Activated naive CD4-positive, alpha-beta T cell treated with anti-CD3 and anti-CD28 coated beads, Interleukin-2, amount 50 U/mL, for 72 hours (primary cell): ENCODE measurements at regions not wholly inside any gene's neighbourhood (a gene's known extent, or its start where the extent isn't known, plus 50 kb on each side); places are given as distances from the start of the nearest gene placed in this dataset.

ENCODE experiments used
- ATAC-seq, 2 donors: fragments of 150-1000 bp; cut with Tn5 transposase; 2 replicates each; pipeline ENCODE4 v1.10.0; 2021; ENCODE audit warnings: mild to moderate bottlenecking in 2 of 2, moderate library complexity in 2 of 2
- DNase-seq, 2 donors: peaks; one replicate each; pipeline ENCODE4 v3.0.0; 2021 to 2022; ENCODE audit warnings: low spot score in 2 of 2
- H3K27ac Mint-ChIP-seq, 2 donors: one replicate each; pipeline ENCODE4 v1.8.0; 2022; ENCODE audit warnings: mild to moderate bottlenecking in 2 of 2, mixed read lengths in 2 of 2
- H3K36me3 Mint-ChIP-seq, 2 donors: one replicate each; pipeline ENCODE4 v1.8.0; 2022; ENCODE audit warnings: mixed read lengths in 2 of 2
- H3K9me3 Mint-ChIP-seq, 2 donors: one replicate each; pipeline ENCODE4 v1.8.0; 2022; ENCODE audit warnings: mixed read lengths in 2 of 2

GRCh38 chr4:185914583-185915199, 102.7 kb upstream of the SORBS2 start:
- Mint-ChIP-seq H3K27ac (no peak overlapping the region), H3K36me3 (no peaks in the 10 kb centered on the region), H3K9me3 (no peaks in the 10 kb centered on the region)
- ATAC-seq (no peak), DNase-seq (no peak)

- Mint-ChIP-seq H3K27ac (no peak overlapping the region), H3K9me3 (no peaks in the 10 kb centered on the region), H3K36me3 (no peaks in the 10 kb centered on the region)
- no peak for ATAC-seq
- DNase-seq: no peak
These were observed 103.3 kb upstream of the SORBS2 start for GRCh38 chr4:185915271-185915670.

GRCh38 chr4:185915817-185916216, 103.8 kb upstream of the SORBS2 start:
- no peak overlapping the region for H3K27ac Mint-ChIP-seq
- no peaks in the 10 kb centered on the region for H3K36me3 Mint-ChIP-seq
- no peaks in the 10 kb centered on the region for H3K9me3 Mint-ChIP-seq
- DNase-seq: no peak
- ATAC-seq: no peak

- Mint-ChIP-seq H3K9me3 (no peaks in the 10 kb centered on the region), H3K27ac (no peak overlapping the region), H3K36me3 (no peaks in the 10 kb centered on the region)
- no peak for DNase-seq
- ATAC-seq: no peak
These were observed 104.2 kb upstream of the SORBS2 start for GRCh38 chr4:185916231-185916630.

- no peak for ATAC-seq
- Mint-ChIP-seq H3K36me3 (no peaks in the 10 kb centered on the region), H3K27ac (no peak overlapping the region), H3K9me3 (no peaks in the 10 kb centered on the region)
- DNase-seq: no peak
These were observed 104.7 kb upstream of the SORBS2 start for GRCh38 chr4:185916683-185917082.

GRCh38 chr4:185919107-185919506, 107.1 kb upstream of the SORBS2 start:
- Mint-ChIP-seq H3K36me3 (no peaks in the 10 kb centered on the region), H3K9me3 (peaks cover 4% of the 10 kb centered on the region in 2 donors), H3K27ac (no peak overlapping the region)
- ATAC-seq: no peak
- DNase-seq: no peak

- Mint-ChIP-seq H3K9me3 (peaks cover 7 to 9% of the 10 kb centered on the region in 2 donors), H3K27ac (no peak overlapping the region), H3K36me3 (no peaks in the 10 kb centered on the region)
- no peak for DNase-seq
- ATAC-seq: no peak
These were observed 108.2 kb upstream of the SORBS2 start for GRCh38 chr4:185920171-185920570.

- H3K9me3 Mint-ChIP-seq: peaks cover 9 to 11% of the 10 kb centered on the region in 2 donors
- no peaks in the 10 kb centered on the region for H3K36me3 Mint-ChIP-seq
These were observed 108.8 kb upstream of the SORBS2 start for GRCh38 chr4:185920691-185921260.

GRCh38 chr4:185921583-185922555, 109.9 kb upstream of the SORBS2 start:
- DNase-seq (no peak), ATAC-seq (no peak)
- Mint-ChIP-seq H3K9me3 (peaks cover 9 to 15% of the 10 kb centered on the region in 2 donors), H3K27ac (no peak overlapping the region), H3K36me3 (no peaks in the 10 kb centered on the region)

More at GRCh38 chr4:185920691-185921260, 108.8 kb upstream of the SORBS2 start:
- DNase-seq (no peak), ATAC-seq (no peak)
- H3K27ac Mint-ChIP-seq: no peak overlapping the region

GRCh38 chr4:185924458-185925044, 112.6 kb upstream of the SORBS2 start:
- Mint-ChIP-seq H3K27ac (no peak overlapping the region), H3K36me3 (no peaks in the 10 kb centered on the region), H3K9me3 (peaks cover 9 to 15% of the 10 kb centered on the region in 2 donors)
- ATAC-seq: no peak
- no peak for DNase-seq

- H3K36me3 Mint-ChIP-seq: no peaks in the 10 kb centered on the region
- H3K27ac Mint-ChIP-seq: no peak overlapping the region
- DNase-seq: no peak
- ATAC-seq: no peak
- peaks cover 9 to 15% of the 10 kb centered on the region in 2 donors for H3K9me3 Mint-ChIP-seq
These were observed 113.9 kb upstream of the SORBS2 start for GRCh38 chr4:185925910-185926360.

- Mint-ChIP-seq H3K9me3 (no peaks in the 10 kb centered on the region), H3K27ac (no peak overlapping the region), H3K36me3 (no peaks in the 10 kb centered on the region)
- DNase-seq (no peak), ATAC-seq (no peak)
These were observed 119.4 kb upstream of the SORBS2 start for GRCh38 chr4:185931375-185931774.

- Mint-ChIP-seq H3K36me3 (no peaks in the 10 kb centered on the region), H3K27ac (no peak overlapping the region), H3K9me3 (no peaks in the 10 kb centered on the region)
- ATAC-seq: no peak
- no peak for DNase-seq
These were observed 120.0 kb upstream of the SORBS2 start for GRCh38 chr4:185931986-185932385.

- Mint-ChIP-seq H3K9me3 (no peaks in the 10 kb centered on the region), H3K36me3 (no peaks in the 10 kb centered on the region), H3K27ac (no peak overlapping the region)
These were observed 120.5 kb upstream of the SORBS2 start for GRCh38 chr4:185932491-185932890.

GRCh38 chr4:185933078-185933581, 121.1 kb upstream of the SORBS2 start:
- no peak overlapping the region for H3K27ac Mint-ChIP-seq
- ATAC-seq: no peak

More at GRCh38 chr4:185932491-185932890, 120.5 kb upstream of the SORBS2 start:
- DNase-seq (no peak), ATAC-seq (no peak)

GRCh38 chr4:185936650-185937376, 124.8 kb upstream of the SORBS2 start:
- DNase-seq (no peak), ATAC-seq (no peak)
- H3K36me3 Mint-ChIP-seq: no peaks in the 10 kb centered on the region
- no peak overlapping the region for H3K27ac Mint-ChIP-seq
- no peaks in the 10 kb centered on the region for H3K9me3 Mint-ChIP-seq

More at GRCh38 chr4:185933078-185933581, 121.1 kb upstream of the SORBS2 start:
- Mint-ChIP-seq H3K9me3 (no peaks in the 10 kb centered on the region), H3K36me3 (no peaks in the 10 kb centered on the region)
- no peak for DNase-seq
